ENCODE measurements at regions not wholly inside any gene's neighbourhood (a gene's known extent, or its start where the extent isn't known, plus 50 kb on each side); places are given as distances from the start of the nearest gene placed in this dataset.
"Not testable (repeated sequence)": the region's sequence is repeated elsewhere in the genome, so short reads cannot be mapped to it uniquely, and the experiment has no call there.

DNA sequence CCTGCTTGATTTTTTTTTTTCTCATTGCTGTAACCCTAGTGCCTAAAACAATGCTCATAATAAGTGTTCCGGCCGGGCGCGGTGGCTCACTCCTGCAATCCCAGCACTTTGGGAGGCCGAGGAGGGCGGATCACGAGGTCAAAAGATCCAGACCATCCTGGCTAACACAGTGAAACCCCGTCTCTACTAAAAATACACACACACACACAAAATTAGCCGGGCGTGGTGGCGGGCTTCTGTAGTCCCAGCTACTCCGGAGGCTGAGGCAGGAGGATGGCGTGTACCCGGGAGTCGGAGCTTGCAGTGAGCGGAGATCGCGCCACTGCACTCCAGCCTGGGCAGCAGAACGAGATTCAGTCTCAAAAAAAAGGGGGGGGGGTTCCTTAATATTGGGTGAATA is 214.0 kb upstream of the HSF2 start:
- TF ChIP-seq, protein P1, sequence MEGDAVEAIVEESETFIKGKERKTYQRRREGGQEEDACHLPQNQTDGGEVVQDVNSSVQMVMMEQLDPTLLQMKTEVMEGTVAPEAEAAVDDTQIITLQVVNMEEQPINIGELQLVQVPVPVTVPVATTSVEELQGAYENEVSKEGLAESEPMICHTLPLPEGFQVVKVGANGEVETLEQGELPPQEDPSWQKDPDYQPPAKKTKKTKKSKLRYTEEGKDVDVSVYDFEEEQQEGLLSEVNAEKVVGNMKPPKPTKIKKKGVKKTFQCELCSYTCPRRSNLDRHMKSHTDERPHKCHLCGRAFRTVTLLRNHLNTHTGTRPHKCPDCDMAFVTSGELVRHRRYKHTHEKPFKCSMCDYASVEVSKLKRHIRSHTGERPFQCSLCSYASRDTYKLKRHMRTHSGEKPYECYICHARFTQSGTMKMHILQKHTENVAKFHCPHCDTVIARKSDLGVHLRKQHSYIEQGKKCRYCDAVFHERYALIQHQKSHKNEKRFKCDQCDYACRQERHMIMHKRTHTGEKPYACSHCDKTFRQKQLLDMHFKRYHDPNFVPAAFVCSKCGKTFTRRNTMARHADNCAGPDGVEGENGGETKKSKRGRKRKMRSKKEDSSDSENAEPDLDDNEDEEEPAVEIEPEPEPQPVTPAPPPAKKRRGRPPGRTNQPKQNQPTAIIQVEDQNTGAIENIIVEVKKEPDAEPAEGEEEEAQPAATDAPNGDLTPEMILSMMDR (conservative IDR thresholded peaks at IDR 0.05; ENCODE audit: low read length): not testable (repeated sequence)
- TF ChIP-seq EZH2phosphoT487 (IDR thresholded peaks at IDR 0.05; ENCODE audit: borderline replicate concordance): not testable (repeated sequence)

Measured in Loucy (cell line).